ENCODE measurements at regions not wholly inside any gene's neighbourhood (a gene's known extent, or its start where the extent isn't known, plus 50 kb on each side); places are given as distances from the start of the nearest gene placed in this dataset.
"Not testable (repeated sequence)": the region's sequence is repeated elsewhere in the genome, so short reads cannot be mapped to it uniquely, and the experiment has no call there.

- H3K36me3 Mint-ChIP-seq (ENCODE audit: insufficient read depth, unreplicated experiment), result no peaks in the 10 kb centered on the region
- H3K27me3 Mint-ChIP-seq (ENCODE audit: unreplicated experiment), result no peaks in the 10 kb centered on the region
- intact Hi-C loops (cut with micrococcal nuclease; ENCODE audit: unreplicated experiment), result no loop called here
- no peak for TF ChIP-seq CTCF (IDR thresholded peaks at IDR 0.05; ENCODE audit: unreplicated experiment)
- H3K27ac Mint-ChIP-seq (ENCODE audit: unreplicated experiment), result no peak overlapping the region
- no peaks in the 10 kb centered on the region for H3K4me1 Mint-ChIP-seq (ENCODE audit: low read depth, unreplicated experiment)
- H3K4me3 Mint-ChIP-seq (ENCODE audit: low read depth, unreplicated experiment), result no peak overlapping the region
- peaks cover 24% of the 10 kb centered on the region for H3K9me3 Mint-ChIP-seq (ENCODE audit: low read depth, unreplicated experiment)
- CTCF ChIA-PET, result no interaction called here
- no TSS peak for BruUV-seq (replicated peaks)
- DNase-seq, result no peak
Measured at GRCh38 chrX:147494365-147494764, 417.4 kb upstream of the FMR1 start.

GRCh38 chrX:147498796-147499195 is 412.9 kb upstream of the FMR1 start:
- no peaks in the 10 kb centered on the region for H3K36me3 Mint-ChIP-seq (ENCODE audit: insufficient read depth, unreplicated experiment)
- peaks cover 27% of the 10 kb centered on the region for H3K9me3 Mint-ChIP-seq (ENCODE audit: low read depth, unreplicated experiment)
- DNase-seq, result no peak
- BruUV-seq (replicated peaks), result no TSS peak
- no peaks in the 10 kb centered on the region for H3K27me3 Mint-ChIP-seq (ENCODE audit: unreplicated experiment)
- CTCF ChIA-PET, result no interaction called here
- no peak for TF ChIP-seq CTCF (IDR thresholded peaks at IDR 0.05; ENCODE audit: unreplicated experiment)
- intact Hi-C loops (cut with micrococcal nuclease; ENCODE audit: unreplicated experiment), result no loop called here
- no peak overlapping the region for H3K27ac Mint-ChIP-seq (ENCODE audit: unreplicated experiment)
- H3K4me1 Mint-ChIP-seq (ENCODE audit: low read depth, unreplicated experiment), result no peaks in the 10 kb centered on the region
- no peak overlapping the region for H3K4me3 Mint-ChIP-seq (ENCODE audit: low read depth, unreplicated experiment)

GRCh38 chrX:147522981-147523380 is 388.7 kb upstream of the FMR1 start:
- no TSS peak for BruUV-seq (replicated peaks)
- DNase-seq, result no peak
- Mint-ChIP-seq H3K27ac (ENCODE audit: unreplicated experiment) (no peak overlapping the region), H3K9me3 (ENCODE audit: low read depth, unreplicated experiment) (peaks cover 12% of the 10 kb centered on the region), H3K36me3 (ENCODE audit: insufficient read depth, unreplicated experiment) (no peaks in the 10 kb centered on the region), H3K4me1 (ENCODE audit: low read depth, unreplicated experiment) (no peaks in the 10 kb centered on the region), H3K27me3 (ENCODE audit: unreplicated experiment) (no peaks in the 10 kb centered on the region), H3K4me3 (ENCODE audit: low read depth, unreplicated experiment) (no peak overlapping the region)
- intact Hi-C loops (cut with micrococcal nuclease; ENCODE audit: unreplicated experiment), result no loop called here
- CTCF ChIA-PET, result no interaction called here
- no peak for TF ChIP-seq CTCF (IDR thresholded peaks at IDR 0.05; ENCODE audit: unreplicated experiment)

GRCh38 chrX:147533426-147533825 is 378.3 kb upstream of the FMR1 start:
- Mint-ChIP-seq H3K4me3 (ENCODE audit: low read depth, unreplicated experiment) (no peak overlapping the region), H3K36me3 (ENCODE audit: insufficient read depth, unreplicated experiment) (no peaks in the 10 kb centered on the region), H3K4me1 (ENCODE audit: low read depth, unreplicated experiment) (no peaks in the 10 kb centered on the region), H3K9me3 (ENCODE audit: low read depth, unreplicated experiment) (peaks cover 7% of the 10 kb centered on the region), H3K27ac (ENCODE audit: unreplicated experiment) (no peak overlapping the region), H3K27me3 (ENCODE audit: unreplicated experiment) (no peaks in the 10 kb centered on the region)
- BruUV-seq (replicated peaks), result no TSS peak
- DNase-seq, result no peak
- TF ChIP-seq CTCF (IDR thresholded peaks at IDR 0.05; ENCODE audit: unreplicated experiment), result no peak
- CTCF ChIA-PET, result no interaction called here
- intact Hi-C loops (cut with micrococcal nuclease; ENCODE audit: unreplicated experiment), result no loop called here

GRCh38 chrX:147537172-147537571 is 374.5 kb upstream of the FMR1 start:
- H3K4me3 Mint-ChIP-seq (ENCODE audit: low read depth, unreplicated experiment), result no peak overlapping the region
- CTCF ChIA-PET, result no interaction called here
- BruUV-seq (replicated peaks), result no TSS peak
- H3K9me3 Mint-ChIP-seq (ENCODE audit: low read depth, unreplicated experiment), result peaks cover 7% of the 10 kb centered on the region
- no peak for TF ChIP-seq CTCF (IDR thresholded peaks at IDR 0.05; ENCODE audit: unreplicated experiment)
- DNase-seq, result no peak
- no peaks in the 10 kb centered on the region for H3K4me1 Mint-ChIP-seq (ENCODE audit: low read depth, unreplicated experiment)
- no peak overlapping the region for H3K27ac Mint-ChIP-seq (ENCODE audit: unreplicated experiment)
- intact Hi-C loops (cut with micrococcal nuclease; ENCODE audit: unreplicated experiment), result no loop called here
- H3K27me3 Mint-ChIP-seq (ENCODE audit: unreplicated experiment), result no peaks in the 10 kb centered on the region
- no peaks in the 10 kb centered on the region for H3K36me3 Mint-ChIP-seq (ENCODE audit: insufficient read depth, unreplicated experiment)

GRCh38 chrX:147548023-147548422 is 363.7 kb upstream of the FMR1 start:
- H3K4me1 Mint-ChIP-seq (ENCODE audit: low read depth, unreplicated experiment); BruUV-seq (replicated peaks); H3K36me3 Mint-ChIP-seq (ENCODE audit: insufficient read depth, unreplicated experiment); H3K9me3 Mint-ChIP-seq (ENCODE audit: low read depth, unreplicated experiment); H3K27me3 Mint-ChIP-seq (ENCODE audit: unreplicated experiment); DNase-seq; CTCF ChIA-PET; H3K27ac Mint-ChIP-seq (ENCODE audit: unreplicated experiment); H3K4me3 Mint-ChIP-seq (ENCODE audit: low read depth, unreplicated experiment); intact Hi-C loops (cut with micrococcal nuclease; ENCODE audit: unreplicated experiment): not testable (repeated sequence)
